Astrocyte (in vitro differentiated cells and primary cell): ENCODE measurements at regions not wholly inside any gene's neighbourhood (a gene's known extent, or its start where the extent isn't known, plus 50 kb on each side); places are given as distances from the start of the nearest gene placed in this dataset.

Experiments used
- EZH2 ChIP-seq: IDR thresholded peaks from 2 replicates; pipeline ENCODE4 v1.6.1; 2012; ENCODE audit warnings: mild to moderate bottlenecking, low read length, inconsistent platforms; ENCODE audit not compliant: insufficient read depth
- TF ChIP-seq, protein P1 (sequence below): IDR thresholded peaks from 2 replicates; pipeline ENCODE4 v1.5.1; 2011; ENCODE audit warnings: low read depth, mild to moderate bottlenecking, inconsistent platforms, low read length, moderate library complexity; ENCODE audit not compliant: insufficient read depth

DNA sequence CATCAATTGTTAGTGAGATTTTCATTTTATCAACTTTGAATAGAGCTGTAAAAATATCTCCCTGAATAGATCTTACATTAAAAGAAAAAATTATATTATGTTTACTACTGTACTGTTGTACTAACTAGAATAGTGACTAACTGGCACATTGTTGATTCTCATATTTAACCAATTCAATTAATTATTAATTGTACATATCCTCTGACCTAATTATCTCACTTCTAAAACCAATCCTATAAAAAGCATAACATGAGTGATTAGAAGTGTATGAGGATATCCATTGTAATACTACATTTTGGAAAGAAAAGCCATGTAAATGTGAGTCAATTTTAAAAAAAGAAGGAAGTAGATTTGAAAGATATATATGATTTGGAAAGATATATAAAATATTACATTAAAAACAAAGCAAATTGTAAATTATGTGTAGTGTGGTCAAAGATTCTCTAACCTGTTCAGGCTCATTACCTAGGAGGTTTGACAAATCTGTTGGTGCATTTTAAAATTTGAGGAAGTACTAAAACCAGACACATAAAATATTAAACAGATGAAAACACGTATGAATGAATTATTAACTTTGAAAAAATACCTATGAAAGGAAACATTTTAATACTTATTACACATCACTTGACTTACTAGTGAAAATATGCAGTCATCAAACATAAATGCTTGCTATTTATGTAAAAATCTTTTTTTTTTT lies 829.8 kb upstream of the SLC10A2 start:
- TF ChIP-seq, protein P1, sequence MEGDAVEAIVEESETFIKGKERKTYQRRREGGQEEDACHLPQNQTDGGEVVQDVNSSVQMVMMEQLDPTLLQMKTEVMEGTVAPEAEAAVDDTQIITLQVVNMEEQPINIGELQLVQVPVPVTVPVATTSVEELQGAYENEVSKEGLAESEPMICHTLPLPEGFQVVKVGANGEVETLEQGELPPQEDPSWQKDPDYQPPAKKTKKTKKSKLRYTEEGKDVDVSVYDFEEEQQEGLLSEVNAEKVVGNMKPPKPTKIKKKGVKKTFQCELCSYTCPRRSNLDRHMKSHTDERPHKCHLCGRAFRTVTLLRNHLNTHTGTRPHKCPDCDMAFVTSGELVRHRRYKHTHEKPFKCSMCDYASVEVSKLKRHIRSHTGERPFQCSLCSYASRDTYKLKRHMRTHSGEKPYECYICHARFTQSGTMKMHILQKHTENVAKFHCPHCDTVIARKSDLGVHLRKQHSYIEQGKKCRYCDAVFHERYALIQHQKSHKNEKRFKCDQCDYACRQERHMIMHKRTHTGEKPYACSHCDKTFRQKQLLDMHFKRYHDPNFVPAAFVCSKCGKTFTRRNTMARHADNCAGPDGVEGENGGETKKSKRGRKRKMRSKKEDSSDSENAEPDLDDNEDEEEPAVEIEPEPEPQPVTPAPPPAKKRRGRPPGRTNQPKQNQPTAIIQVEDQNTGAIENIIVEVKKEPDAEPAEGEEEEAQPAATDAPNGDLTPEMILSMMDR = no peak
- TF ChIP-seq EZH2 = no peak
